ENCODE measurements at regions not wholly inside any gene's neighbourhood (a gene's known extent, or its start where the extent isn't known, plus 50 kb on each side); places are given as distances from the start of the nearest gene placed in this dataset.
"Not testable (repeated sequence)": the region's sequence is repeated elsewhere in the genome, so short reads cannot be mapped to it uniquely, and the experiment has no call there.

GRCh38 chr18:60905699-60906098 lies 427.5 kb upstream of the CDH20 start:
- no peak for DNase-seq

DNA sequence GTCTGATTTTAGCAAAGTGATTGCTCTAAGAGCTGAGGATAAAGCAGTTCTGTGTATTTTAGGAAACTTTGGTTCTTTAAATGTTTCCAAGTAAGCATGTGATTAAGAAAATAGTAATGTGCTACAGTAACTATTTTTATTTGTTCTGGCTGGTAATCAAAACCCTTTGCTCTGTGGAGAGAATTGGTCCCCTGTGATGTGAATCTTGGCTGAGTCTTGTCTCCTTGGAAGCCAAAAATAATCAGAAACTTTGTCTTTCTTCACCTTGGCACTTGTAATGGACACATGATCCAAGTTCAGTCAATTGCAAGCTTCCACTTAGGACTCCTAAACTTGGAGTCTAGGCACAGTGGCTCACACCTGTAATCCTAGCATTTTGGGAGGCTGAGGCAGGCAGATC lies 422.7 kb upstream of the CDH20 start:
- DNase-seq = no peak

GRCh38 chr18:60911504-60911903 lies 421.7 kb upstream of the CDH20 start:
- no peak for DNase-seq

DNA sequence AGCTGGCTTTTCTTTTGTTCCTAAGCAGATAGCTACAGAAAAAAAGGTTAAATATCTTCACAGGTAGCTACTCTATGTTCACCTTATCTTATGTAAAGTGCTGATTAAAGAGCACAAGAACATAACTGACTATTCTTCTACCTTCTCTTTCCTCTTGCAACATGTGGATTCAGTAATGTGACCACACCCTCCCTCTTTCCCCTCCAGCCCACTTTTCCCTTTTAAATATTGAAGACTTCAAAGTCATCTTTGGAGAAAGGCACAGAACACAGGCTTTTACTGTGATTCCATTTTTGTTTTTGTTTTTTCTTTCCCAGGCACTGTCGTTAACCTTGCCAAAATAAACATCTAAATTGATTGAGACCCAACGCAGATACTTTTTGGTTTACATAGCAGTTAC lies 418.1 kb upstream of the CDH20 start:
- no peak for DNase-seq

DNA sequence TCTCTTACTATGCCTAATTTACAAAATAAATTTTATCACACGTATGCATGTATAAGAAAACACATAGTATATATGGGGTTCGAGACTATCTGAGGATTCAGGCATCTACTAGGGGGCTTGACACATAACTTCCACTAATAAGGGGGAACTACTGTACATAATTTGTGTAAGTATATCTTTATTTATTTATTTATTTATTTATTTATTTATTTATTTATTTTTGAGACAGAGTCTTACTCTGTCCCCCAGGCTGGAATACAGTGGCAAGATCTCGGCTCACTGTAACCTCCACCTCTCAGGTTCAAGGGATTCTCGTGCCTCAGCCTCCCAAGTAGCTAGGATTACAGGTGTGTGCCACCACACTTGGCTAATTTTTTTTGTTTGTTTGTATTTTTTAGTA lies 414.4 kb upstream of the CDH20 start:
- not testable (repeated sequence) for DNase-seq

- DNase-seq = no peak
These were observed 407.3 kb upstream of the CDH20 start for GRCh38 chr18:60925892-60926291.

DNA sequence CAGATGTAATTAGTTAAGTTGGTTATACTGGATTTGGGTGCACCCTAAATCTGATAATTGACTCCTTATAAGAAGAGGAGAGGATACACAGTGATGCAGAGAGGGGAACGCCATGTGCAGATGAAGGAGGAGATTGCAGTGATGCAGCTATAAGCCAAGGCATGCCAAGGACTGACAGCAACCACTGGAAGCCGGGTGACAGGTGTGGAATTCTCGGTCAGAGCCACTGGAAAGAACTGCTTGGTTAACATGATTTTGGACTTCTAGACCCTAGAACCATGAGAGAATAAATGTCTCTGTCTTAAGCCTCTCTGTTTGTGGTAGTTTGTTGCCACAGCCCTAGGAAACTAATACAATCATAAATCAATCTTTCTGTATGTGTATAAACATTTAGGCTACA lies 403.3 kb upstream of the CDH20 start:
- no peak for DNase-seq

- no peak for DNase-seq
These were observed 398.0 kb upstream of the CDH20 start for GRCh38 chr18:60935041-60935910.

DNA sequence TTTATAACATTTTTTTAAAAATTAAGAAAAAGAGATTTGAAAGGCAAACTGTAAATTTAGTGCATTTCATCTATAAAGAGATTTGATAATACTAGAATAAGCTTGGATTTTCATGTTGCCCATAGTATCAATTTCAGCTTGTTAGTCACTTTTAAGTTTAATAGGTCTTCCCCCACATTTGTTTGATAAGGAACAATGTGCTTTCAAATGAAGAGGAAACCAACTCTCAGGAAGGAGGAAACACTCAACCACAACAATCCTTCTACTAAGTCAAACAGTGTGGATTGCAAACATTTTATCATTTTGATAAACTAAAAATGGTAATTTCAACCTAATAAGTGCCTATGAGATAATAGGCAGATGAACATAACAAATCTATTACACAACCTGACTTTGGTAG lies 397.1 kb upstream of the CDH20 start:
- DNase-seq = no peak

DNA sequence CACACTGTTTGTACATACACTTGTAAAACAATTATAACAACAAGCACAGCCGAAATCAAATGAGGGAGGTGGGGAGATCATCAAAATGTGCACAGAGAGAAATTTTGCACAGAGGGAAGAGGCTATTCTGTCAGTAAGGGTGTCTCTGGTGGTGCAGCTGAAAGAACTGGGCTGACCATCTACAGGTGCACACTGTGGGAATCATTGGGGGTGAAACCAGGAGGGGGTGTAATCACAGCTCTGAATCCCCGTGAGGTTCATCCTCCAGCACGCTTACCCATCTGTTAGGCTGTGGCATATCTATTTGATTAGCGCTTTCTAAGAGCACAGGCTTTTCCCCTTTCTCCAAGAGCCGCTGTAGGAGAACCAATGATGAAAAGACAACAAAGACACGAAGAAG lies 389.9 kb upstream of the CDH20 start:
- no peak for DNase-seq

DNA sequence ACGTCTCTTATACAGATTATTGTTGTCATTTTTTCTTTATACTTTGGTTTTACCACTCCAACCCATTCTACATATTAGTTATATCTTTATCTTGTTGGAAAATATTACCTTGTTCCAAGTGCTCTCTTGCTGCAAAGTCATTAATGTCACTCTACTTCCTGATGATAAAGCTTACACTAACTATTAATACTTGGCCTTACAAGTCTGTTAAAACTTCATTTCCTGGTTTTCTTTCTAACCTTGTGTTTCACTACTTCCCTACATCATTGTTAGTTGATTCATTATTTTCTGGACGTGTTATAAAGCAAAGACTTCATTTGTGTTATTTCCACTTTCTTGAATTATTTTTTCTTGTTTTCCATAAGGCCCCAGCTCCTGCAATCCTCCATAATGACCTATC lies 382.6 kb upstream of the CDH20 start:
- DNase-seq = no peak

- no peak for DNase-seq
These were observed 382.1 kb upstream of the CDH20 start for GRCh38 chr18:60951091-60951490.

DNA sequence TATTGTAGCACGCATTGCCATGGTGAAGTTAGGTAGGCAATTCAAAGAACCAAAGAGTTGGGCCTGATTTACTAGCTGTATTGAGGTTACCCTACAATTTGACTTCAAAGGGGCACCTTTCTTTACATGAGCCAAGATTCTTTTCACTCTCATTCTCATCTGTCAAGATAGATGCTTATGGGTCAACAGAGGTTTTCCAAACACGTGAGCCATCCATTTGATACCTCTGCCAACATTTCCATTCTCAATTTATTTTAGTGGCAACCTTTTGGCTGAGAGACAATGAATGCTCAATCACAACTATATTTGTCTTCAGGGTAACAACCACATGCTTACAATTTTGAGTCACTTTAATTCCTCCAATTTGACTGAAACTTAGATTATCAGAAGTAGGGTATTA lies 370.6 kb upstream of the CDH20 start:
- DNase-seq = no peak

- no peak for DNase-seq
These were observed 367.4 kb upstream of the CDH20 start for GRCh38 chr18:60965856-60966255.

GRCh38 chr18:60966876-60967275 lies 366.4 kb upstream of the CDH20 start:
- no peak for DNase-seq

DNA sequence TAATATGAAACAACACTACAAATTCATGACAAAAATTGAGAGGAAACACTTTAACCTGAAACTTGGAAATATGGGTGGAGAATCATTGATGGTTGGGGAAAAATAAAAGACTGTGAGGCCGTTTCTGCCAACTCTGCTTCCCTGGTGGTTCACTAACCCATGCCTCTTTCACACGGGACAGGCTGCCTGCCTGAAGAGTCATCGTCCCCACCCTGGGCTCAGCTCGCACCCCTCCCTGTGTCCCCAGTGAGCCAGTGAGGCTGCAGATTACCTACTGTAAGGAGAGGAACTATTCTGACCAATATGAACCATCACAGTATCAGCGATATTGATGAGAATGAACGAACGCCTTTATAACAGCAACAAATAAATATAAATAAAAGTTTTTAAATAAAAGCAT lies 357.8 kb upstream of the CDH20 start:
- no peak for DNase-seq

DNA sequence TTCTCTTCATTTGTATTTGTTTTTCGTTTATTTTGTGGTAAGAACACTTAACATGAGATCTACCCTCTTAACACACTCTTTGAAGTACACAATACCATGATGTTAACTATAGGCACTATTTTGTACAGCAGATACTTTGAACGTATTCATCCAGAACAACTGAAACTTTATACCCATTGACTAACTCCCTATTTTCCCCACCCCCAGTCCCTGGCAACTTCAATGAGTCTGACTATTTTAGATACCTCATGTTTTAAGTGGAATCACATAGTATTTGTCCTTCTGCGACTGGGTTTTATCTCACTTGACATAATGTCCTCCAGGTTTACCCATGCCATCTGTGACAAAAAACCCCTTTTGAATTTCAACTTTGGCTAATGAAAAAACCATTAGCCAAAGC lies 356.3 kb upstream of the CDH20 start:
- no peak for DNase-seq

DNA sequence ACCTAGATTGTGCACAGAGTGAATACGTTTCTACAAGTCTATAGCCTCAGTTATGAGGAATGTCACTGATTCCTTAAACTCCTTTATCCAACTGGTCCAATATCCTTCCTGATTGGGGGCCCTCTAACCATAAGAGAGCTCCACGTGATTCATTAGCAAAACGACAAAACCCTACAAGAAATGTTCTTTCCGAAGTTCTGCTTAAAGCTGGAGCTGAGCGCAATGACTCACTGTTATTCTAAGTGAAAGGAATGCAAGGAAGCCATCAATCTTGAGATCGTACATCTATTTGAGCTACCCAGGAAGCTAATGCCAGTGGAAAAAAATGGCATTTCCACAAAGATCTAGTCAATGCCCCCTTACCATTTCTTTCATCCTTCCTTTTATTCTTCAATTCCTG lies 354.9 kb upstream of the CDH20 start:
- no peak for DNase-seq

DNA sequence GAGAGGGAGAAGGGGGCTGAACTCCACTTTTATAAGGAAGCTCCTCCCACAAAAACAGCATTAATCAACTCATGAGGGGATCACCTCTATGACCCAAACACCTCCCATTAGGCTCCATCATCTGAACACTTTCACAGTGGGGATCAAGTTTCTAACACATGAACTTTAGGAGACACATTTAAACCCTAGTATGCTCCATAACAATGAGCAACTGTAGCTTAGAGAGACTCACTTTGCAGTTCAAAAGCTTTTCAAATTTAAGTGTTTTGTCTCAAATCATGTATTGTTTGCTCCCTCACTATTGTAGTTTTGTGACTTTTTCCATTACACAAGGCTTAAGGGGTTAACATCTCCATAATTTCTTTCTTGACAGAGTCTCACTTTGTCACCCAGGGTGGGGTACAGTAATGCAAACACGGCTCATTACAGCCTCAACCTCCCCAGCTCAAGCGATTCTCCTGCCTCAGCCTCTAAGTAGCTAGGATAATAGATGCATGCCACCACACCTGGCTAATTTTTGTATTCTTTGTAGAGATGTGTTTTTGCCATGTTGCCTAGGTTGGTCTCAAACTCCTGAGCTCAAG lies 352.7 kb upstream of the CDH20 start:
- DNase-seq = no peak

- DNase-seq = no peak
These were observed 351.4 kb upstream of the CDH20 start for GRCh38 chr18:60981682-60982328.

DNA sequence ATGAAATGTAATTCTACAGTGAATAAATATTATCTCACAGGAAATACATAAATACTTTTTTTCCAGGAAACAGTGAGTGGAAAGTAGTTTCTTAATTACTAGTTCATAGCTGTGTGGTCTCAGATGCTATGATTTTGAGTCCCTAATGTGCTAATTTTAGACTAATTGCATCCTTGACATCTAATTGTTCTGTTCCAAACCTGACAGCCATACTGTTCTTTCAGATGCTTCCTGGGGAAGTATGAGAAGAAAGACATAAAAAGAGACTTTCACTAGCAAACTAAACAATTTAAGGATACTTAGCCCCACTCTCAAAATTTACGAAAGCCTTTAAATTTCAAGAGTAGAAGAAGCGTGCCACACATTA lies 350.9 kb upstream of the CDH20 start:
- DNase-seq = no peak

- no peak for DNase-seq
These were observed 350.3 kb upstream of the CDH20 start for GRCh38 chr18:60982928-60983327.

- DNase-seq = no peak
These were observed 348.7 kb upstream of the CDH20 start for GRCh38 chr18:60984510-60984909.

- DNase-seq = no peak
These were observed 345.3 kb upstream of the CDH20 start for GRCh38 chr18:60987963-60988362.
